ENCODE measurements at regions not wholly inside any gene's neighbourhood (a gene's known extent, or its start where the extent isn't known, plus 50 kb on each side); places are given as distances from the start of the nearest gene placed in this dataset.
"Not testable (repeated sequence)": the region's sequence is repeated elsewhere in the genome, so short reads cannot be mapped to it uniquely, and the experiment has no call there.

GRCh38 chr11:57047610-57048009, 58.9 kb downstream of the OR5AK2 start:
- in situ Hi-C loops (cut with MboI; ENCODE audit: low sequenced_read_pairs) = no loop called here

GRCh38 chr11:57049749-57050148, 61.0 kb downstream of the OR5AK2 start:
- in situ Hi-C loops (cut with MboI; ENCODE audit: low sequenced_read_pairs) = no loop called here

- in situ Hi-C loops (cut with MboI; ENCODE audit: low sequenced_read_pairs) = no loop called here
Observed at GRCh38 chr11:57054817-57055216, 66.1 kb downstream of the OR5AK2 start.

GRCh38 chr11:57055744-57056143, 67.0 kb downstream of the OR5AK2 start:
- in situ Hi-C loops (cut with MboI; ENCODE audit: low sequenced_read_pairs) = no loop called here

GRCh38 chr11:57056735-57057134, 68.0 kb downstream of the OR5AK2 start:
- in situ Hi-C loops (cut with MboI; ENCODE audit: low sequenced_read_pairs) = no loop called here

- in situ Hi-C loops (cut with MboI; ENCODE audit: low sequenced_read_pairs) = no loop called here
Observed at GRCh38 chr11:57057561-57057960, 68.8 kb downstream of the OR5AK2 start.

GRCh38 chr11:57062957-57063356, 74.2 kb downstream of the OR5AK2 start:
- in situ Hi-C loops (cut with MboI; ENCODE audit: low sequenced_read_pairs) = not testable (repeated sequence)

GRCh38 chr11:57069942-57070341, 81.2 kb downstream of the OR5AK2 start:
- in situ Hi-C loops (cut with MboI; ENCODE audit: low sequenced_read_pairs) = no loop called here

GRCh38 chr11:57071829-57072228, 83.1 kb downstream of the OR5AK2 start:
- in situ Hi-C loops (cut with MboI; ENCODE audit: low sequenced_read_pairs) = no loop called here

GRCh38 chr11:57072640-57073039, 83.9 kb downstream of the OR5AK2 start:
- in situ Hi-C loops (cut with MboI; ENCODE audit: low sequenced_read_pairs) = no loop called here

GRCh38 chr11:57073128-57073527, 84.4 kb downstream of the OR5AK2 start:
- in situ Hi-C loops (cut with MboI; ENCODE audit: low sequenced_read_pairs) = no loop called here

GRCh38 chr11:57081356-57081755, 92.6 kb downstream of the OR5AK2 start:
- in situ Hi-C loops (cut with MboI; ENCODE audit: low sequenced_read_pairs) = no loop called here

GRCh38 chr11:57082125-57082524, 93.4 kb downstream of the OR5AK2 start:
- in situ Hi-C loops (cut with MboI; ENCODE audit: low sequenced_read_pairs) = no loop called here

- in situ Hi-C loops (cut with MboI; ENCODE audit: low sequenced_read_pairs) = no loop called here
Observed at GRCh38 chr11:57083641-57084385, 95.1 kb downstream of the OR5AK2 start.

- in situ Hi-C loops (cut with MboI; ENCODE audit: low sequenced_read_pairs) = no loop called here
Observed at GRCh38 chr11:57085611-57086010, 96.1 kb upstream of the LRRC55 start.

- in situ Hi-C loops (cut with MboI; ENCODE audit: low sequenced_read_pairs) = no loop called here
Observed at GRCh38 chr11:57087991-57088390, 93.8 kb upstream of the LRRC55 start.

GRCh38 chr11:57092028-57092698, 89.6 kb upstream of the LRRC55 start:
- in situ Hi-C loops (cut with MboI; ENCODE audit: low sequenced_read_pairs) = no loop called here

GRCh38 chr11:57094181-57094935, 87.4 kb upstream of the LRRC55 start:
- in situ Hi-C loops (cut with MboI; ENCODE audit: low sequenced_read_pairs) = no loop called here

GRCh38 chr11:57095417-57095816, 86.3 kb upstream of the LRRC55 start:
- in situ Hi-C loops (cut with MboI; ENCODE audit: low sequenced_read_pairs) = no loop called here

GRCh38 chr11:57095896-57096295, 85.9 kb upstream of the LRRC55 start:
- in situ Hi-C loops (cut with MboI; ENCODE audit: low sequenced_read_pairs) = no loop called here

GRCh38 chr11:57097149-57097548, 84.6 kb upstream of the LRRC55 start:
- in situ Hi-C loops (cut with MboI; ENCODE audit: low sequenced_read_pairs) = no loop called here

GRCh38 chr11:57098191-57098590, 83.6 kb upstream of the LRRC55 start:
- in situ Hi-C loops (cut with MboI; ENCODE audit: low sequenced_read_pairs) = no loop called here
